HCT116 (cell line): ENCODE measurements at regions not wholly inside any gene's neighbourhood (a gene's known extent, or its start where the extent isn't known, plus 50 kb on each side); places are given as distances from the start of the nearest gene placed in this dataset.

Source experiments
- ATAC-seq: fragments of 200-7000 bp; cut with Tn5 transposase; 2 replicates; pipeline ENCODE4 v1.9.1; 2020; ENCODE audit warnings: mild to moderate bottlenecking, moderate library complexity
- BruUV-seq: library from RNA; stranded (reverse); fragments of 400-500 nt; replicated peaks from 2 replicates; lab custom pipeline; 2021; lab: Mats Ljungman, UMichigan
- CTCF ChIA-PET: fragments of 300-600 bp; sonication (Branson Sonifier 250); formaldehyde crosslinking; loops from one replicate; lab custom pipeline; 2021; ENCODE audit warnings: antibody characterized with exemption; lab: Charles Lee
- POLR2A ChIA-PET: fragments of 300-600, 350-600 bp; sonication (Branson Sonifier 250); formaldehyde crosslinking; loops from one replicate; lab custom pipeline; 2021; ENCODE audit warnings: antibody characterized with exemption; lab: Charles Lee
- RAD21 ChIA-PET, 2 experiments: fragments of 300-600 bp; sonication (Branson Sonifier 250); formaldehyde crosslinking; loops; one replicate each; lab custom pipeline; 2023; ENCODE audit warnings: low total read pairs in 2 of 2; ENCODE audit not compliant: uncharacterized antibody in 2 of 2, unreplicated experiment in 2 of 2, low non-redundant PET in 1 of 2; lab: Charles Lee
- DNase-seq: peaks from one replicate; pipeline ENCODE4 v3.0.0-alpha.2; 2010; ENCODE audit warnings: low read depth, low spot score
- H2AFZ ChIP-seq: fragments of 200-600 bp; shearing (Covaris generic), sonication (generic); 2 replicates; pipeline ENCODE4 v1.6.1; 2017; ENCODE audit warnings: low read depth, mixed run types, mixed read lengths, antibody characterized with exemption, low read length; ENCODE audit not compliant: poor library complexity, severe bottlenecking
- H3K27ac ChIP-seq: 2 replicates; pipeline ENCODE4 v1.5.1; 2012; ENCODE audit warnings: low read depth, low read length
- H3K27me3 ChIP-seq: fragments of 200-600 bp; sonication (generic); 2 replicates; pipeline ENCODE4 v1.6.1; 2016; ENCODE audit warnings: mixed run types, low read length, mixed read lengths; ENCODE audit not compliant: insufficient read depth
- H3K36me3 ChIP-seq, 2 experiments: fragments of 200-500 bp in 1 of 2; fragments of 200-600 bp in 1 of 2; sonication (Bioruptor generic) in 1 of 2; sonication (generic) in 1 of 2; 2 replicates each; pipeline versions ENCODE4 v1.5.1 to v1.6.1; 2014 to 2016; ENCODE audit warnings: low read length in 2 of 2, inconsistent platforms in 1 of 2, mixed read lengths in 1 of 2, mixed run types in 1 of 2; ENCODE audit not compliant: insufficient read depth in 2 of 2, control insufficient read depth in 1 of 2
- H3K4me1 ChIP-seq, 2 experiments: fragments of 200-600 bp in 1 of 2; sonication (generic) in 1 of 2; 2 replicates each; pipeline versions ENCODE4 v1.5.1 to v1.6.1; 2012 to 2017; ENCODE audit warnings: low read length in 2 of 2, inconsistent platforms in 1 of 2, mild to moderate bottlenecking in 1 of 2, mixed read lengths in 1 of 2, mixed run types in 1 of 2, moderate library complexity in 1 of 2; ENCODE audit not compliant: insufficient read depth in 2 of 2, control insufficient read depth in 1 of 2
- H3K4me2 ChIP-seq: fragments of 200-600 bp; sonication (generic); 2 replicates; pipeline ENCODE4 v1.6.1; 2017; ENCODE audit warnings: mixed run types, low read length, mixed read lengths
- H3K4me3 ChIP-seq, 2 experiments: fragments of 200-600 bp in 1 of 2; sonication (generic) in 1 of 2; replicated peaks in 1 of 2; 2 replicates each; pipeline ENCODE4 v1.5.1; 2011 to 2016; ENCODE audit warnings: low read length in 2 of 2, control low read depth in 1 of 2, low read depth in 1 of 2, mild to moderate bottlenecking in 1 of 2, mixed read lengths in 1 of 2, mixed run types in 1 of 2
- H3K79me2 ChIP-seq: fragments of 200-600 bp; sonication (generic); 2 replicates; pipeline ENCODE4 v1.6.1; 2017; ENCODE audit warnings: mild to moderate bottlenecking, mixed run types, low read length, moderate library complexity, mixed read lengths; ENCODE audit not compliant: insufficient read depth
- H3K9ac ChIP-seq: fragments of 200-600 bp; sonication (generic); 2 replicates; pipeline ENCODE4 v1.6.1; 2016; ENCODE audit warnings: low read length, mixed read lengths
- H3K9me2 ChIP-seq: fragments of 200-600 bp; sonication (generic), shearing (Covaris generic); 2 replicates; pipeline ENCODE4 v1.6.1; 2017; ENCODE audit warnings: mixed run types, mild to moderate bottlenecking, moderate library complexity; ENCODE audit not compliant: insufficient read depth
- H3K9me3 ChIP-seq, 2 experiments: fragments of 200-500 bp in 1 of 2; fragments of 200-600 bp in 1 of 2; sonication (Bioruptor generic) in 1 of 2; sonication (generic) in 1 of 2; 2 replicates each; pipeline ENCODE4 v1.6.1; 2014 to 2017; ENCODE audit warnings: low read length in 2 of 2, mixed read lengths in 2 of 2, inconsistent platforms in 1 of 2, low read depth in 1 of 2, mild to moderate bottlenecking in 1 of 2, mixed run types in 1 of 2, moderate library complexity in 1 of 2; ENCODE audit not compliant: control insufficient read depth in 1 of 2, insufficient read depth in 1 of 2
- H4K20me1 ChIP-seq: fragments of 200-600 bp; sonication (generic), shearing (Covaris generic); 2 replicates; pipeline ENCODE4 v1.6.1; 2017; ENCODE audit warnings: mixed run types, mild to moderate bottlenecking, moderate library complexity; ENCODE audit not compliant: insufficient read depth
- FOSL1 ChIP-seq: IDR thresholded peaks from 2 replicates; pipeline ENCODE4 v1.6.1; 2012; ENCODE audit warnings: low read depth
- JUND ChIP-seq: IDR thresholded peaks from 2 replicates; pipeline ENCODE4 v1.6.1; 2012
- POLR2A ChIP-seq: IDR thresholded peaks from 2 replicates; pipeline ENCODE4 v1.7.0; 2011; ENCODE audit warnings: borderline replicate concordance; ENCODE audit not compliant: insufficient read depth, insufficient read length; ENCODE audit errors: extremely low read depth
- POLR2AphosphoS5 ChIP-seq: IDR thresholded peaks from 2 replicates; pipeline ENCODE4 v1.6.1; 2011; ENCODE audit warnings: mild to moderate bottlenecking, low read depth, low read length, moderate library complexity
- RAD21 ChIP-seq: IDR thresholded peaks from 2 replicates; pipeline ENCODE4 v1.6.1; 2012; ENCODE audit warnings: low read depth, mild to moderate bottlenecking
- TCF7L2 ChIP-seq: IDR thresholded peaks from 2 replicates; pipeline ENCODE4 v1.7.0; 2011; ENCODE audit warnings: borderline replicate concordance, inconsistent platforms; ENCODE audit not compliant: insufficient read depth, insufficient read length; ENCODE audit errors: extremely low read depth
- ZNF274 ChIP-seq: fragments of 200-500 bp; sonication (Bioruptor generic); IDR thresholded peaks from 2 replicates; pipeline ENCODE4 v1.6.1; 2014; ENCODE audit warnings: mild to moderate bottlenecking, low read depth, low read length, inconsistent platforms
- intact Hi-C: fragments of 100-400 bp; cut with micrococcal nuclease; formaldehyde crosslinking; loops from 2 replicates; pipeline ENCODE4 v1.10.0; 2022
- TF ChIP-seq, protein P1 (sequence below): IDR thresholded peaks from 2 replicates; pipeline ENCODE4 v1.6.1; 2012
- TF ChIP-seq, protein P2 (sequence below): IDR thresholded peaks from 2 replicates; pipeline ENCODE4 v1.6.1; 2012
- TF ChIP-seq, protein P3 (sequence below): IDR thresholded peaks from 2 replicates; pipeline ENCODE4 v1.6.1; 2012; ENCODE audit warnings: low read depth
- TF ChIP-seq, protein P4 (sequence below): IDR thresholded peaks from 2 replicates; pipeline ENCODE4 v1.6.1; 2011; ENCODE audit warnings: mild to moderate bottlenecking, low read length, moderate library complexity; ENCODE audit not compliant: insufficient replicate concordance; ENCODE audit errors: extremely low read depth

- Histone ChIP-seq H3K9me3 (no peaks in the 10 kb centered on the region), H3K9ac (no peak overlapping the region), H3K9me2 (no peaks in the 10 kb centered on the region), H3K36me3 (no peaks in the 10 kb centered on the region), H3K4me2 (no peak overlapping the region), H3K27me3 (no peaks in the 10 kb centered on the region), H3K4me1 (peaks cover 0 to 14% of the 10 kb centered on the region in 2 experiments; a peak in 2 of 4 replicates), H3K79me2 (no peaks in the 10 kb centered on the region), H3K4me3 (no peak overlapping the region), H2AFZ (no peak overlapping the region), H4K20me1 (no peaks in the 10 kb centered on the region), H3K27ac (no peak overlapping the region)
- CTCF ChIA-PET: no interaction called here
- RAD21 ChIA-PET: no interaction called here
- no TSS peak for BruUV-seq
- ATAC-seq: no peak
- TF ChIP-seq, protein P1, sequence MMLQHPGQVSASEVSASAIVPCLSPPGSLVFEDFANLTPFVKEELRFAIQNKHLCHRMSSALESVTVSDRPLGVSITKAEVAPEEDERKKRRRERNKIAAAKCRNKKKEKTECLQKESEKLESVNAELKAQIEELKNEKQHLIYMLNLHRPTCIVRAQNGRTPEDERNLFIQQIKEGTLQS: no peak
- TF ChIP-seq ZNF274: no peak
- TF ChIP-seq, protein P2, sequence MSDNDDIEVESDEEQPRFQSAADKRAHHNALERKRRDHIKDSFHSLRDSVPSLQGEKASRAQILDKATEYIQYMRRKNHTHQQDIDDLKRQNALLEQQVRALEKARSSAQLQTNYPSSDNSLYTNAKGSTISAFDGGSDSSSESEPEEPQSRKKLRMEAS: no peak
- TF ChIP-seq, protein P3, sequence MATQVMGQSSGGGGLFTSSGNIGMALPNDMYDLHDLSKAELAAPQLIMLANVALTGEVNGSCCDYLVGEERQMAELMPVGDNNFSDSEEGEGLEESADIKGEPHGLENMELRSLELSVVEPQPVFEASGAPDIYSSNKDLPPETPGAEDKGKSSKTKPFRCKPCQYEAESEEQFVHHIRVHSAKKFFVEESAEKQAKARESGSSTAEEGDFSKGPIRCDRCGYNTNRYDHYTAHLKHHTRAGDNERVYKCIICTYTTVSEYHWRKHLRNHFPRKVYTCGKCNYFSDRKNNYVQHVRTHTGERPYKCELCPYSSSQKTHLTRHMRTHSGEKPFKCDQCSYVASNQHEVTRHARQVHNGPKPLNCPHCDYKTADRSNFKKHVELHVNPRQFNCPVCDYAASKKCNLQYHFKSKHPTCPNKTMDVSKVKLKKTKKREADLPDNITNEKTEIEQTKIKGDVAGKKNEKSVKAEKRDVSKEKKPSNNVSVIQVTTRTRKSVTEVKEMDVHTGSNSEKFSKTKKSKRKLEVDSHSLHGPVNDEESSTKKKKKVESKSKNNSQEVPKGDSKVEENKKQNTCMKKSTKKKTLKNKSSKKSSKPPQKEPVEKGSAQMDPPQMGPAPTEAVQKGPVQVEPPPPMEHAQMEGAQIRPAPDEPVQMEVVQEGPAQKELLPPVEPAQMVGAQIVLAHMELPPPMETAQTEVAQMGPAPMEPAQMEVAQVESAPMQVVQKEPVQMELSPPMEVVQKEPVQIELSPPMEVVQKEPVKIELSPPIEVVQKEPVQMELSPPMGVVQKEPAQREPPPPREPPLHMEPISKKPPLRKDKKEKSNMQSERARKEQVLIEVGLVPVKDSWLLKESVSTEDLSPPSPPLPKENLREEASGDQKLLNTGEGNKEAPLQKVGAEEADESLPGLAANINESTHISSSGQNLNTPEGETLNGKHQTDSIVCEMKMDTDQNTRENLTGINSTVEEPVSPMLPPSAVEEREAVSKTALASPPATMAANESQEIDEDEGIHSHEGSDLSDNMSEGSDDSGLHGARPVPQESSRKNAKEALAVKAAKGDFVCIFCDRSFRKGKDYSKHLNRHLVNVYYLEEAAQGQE: no peak
- TF ChIP-seq TCF7L2: no peak
- TF ChIP-seq JUND: no peak
- no peak for TF ChIP-seq FOSL1
- TF ChIP-seq, protein P4, sequence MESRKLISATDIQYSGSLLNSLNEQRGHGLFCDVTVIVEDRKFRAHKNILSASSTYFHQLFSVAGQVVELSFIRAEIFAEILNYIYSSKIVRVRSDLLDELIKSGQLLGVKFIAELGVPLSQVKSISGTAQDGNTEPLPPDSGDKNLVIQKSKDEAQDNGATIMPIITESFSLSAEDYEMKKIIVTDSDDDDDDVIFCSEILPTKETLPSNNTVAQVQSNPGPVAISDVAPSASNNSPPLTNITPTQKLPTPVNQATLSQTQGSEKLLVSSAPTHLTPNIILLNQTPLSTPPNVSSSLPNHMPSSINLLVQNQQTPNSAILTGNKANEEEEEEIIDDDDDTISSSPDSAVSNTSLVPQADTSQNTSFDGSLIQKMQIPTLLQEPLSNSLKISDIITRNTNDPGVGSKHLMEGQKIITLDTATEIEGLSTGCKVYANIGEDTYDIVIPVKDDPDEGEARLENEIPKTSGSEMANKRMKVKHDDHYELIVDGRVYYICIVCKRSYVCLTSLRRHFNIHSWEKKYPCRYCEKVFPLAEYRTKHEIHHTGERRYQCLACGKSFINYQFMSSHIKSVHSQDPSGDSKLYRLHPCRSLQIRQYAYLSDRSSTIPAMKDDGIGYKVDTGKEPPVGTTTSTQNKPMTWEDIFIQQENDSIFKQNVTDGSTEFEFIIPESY: no peak
- TF ChIP-seq POLR2A: no peak
- no peak for TF ChIP-seq RAD21
- TF ChIP-seq POLR2AphosphoS5: no peak
- DNase-seq: no peak
- intact Hi-C loops: no loop called here
- POLR2A ChIA-PET: no interaction called here
Measured at GRCh38 chr6:170038708-170039107, 252.2 kb downstream of the DLL1 start.
